H9 (cell line): ENCODE measurements at regions not wholly inside any gene's neighbourhood (a gene's known extent, or its start where the extent isn't known, plus 50 kb on each side); places are given as distances from the start of the nearest gene placed in this dataset.

Source experiments
- DNase-seq: peaks from one replicate; pipeline ENCODE4 v3.0.0-alpha.2; 2017
- H2AFZ ChIP-seq: one replicate; pipeline ENCODE4 v1.6.1; 2013; ENCODE audit warnings: mild to moderate bottlenecking, low read length, control low read depth, moderate library complexity
- H2AK5ac ChIP-seq: 2 replicates; pipeline ENCODE4 v1.6.1; 2013; ENCODE audit warnings: low read length, control low read depth, mixed read lengths; ENCODE audit not compliant: insufficient read length
- H2BK120ac ChIP-seq: one replicate; pipeline ENCODE4 v1.6.1; 2013; ENCODE audit warnings: low read depth, mild to moderate bottlenecking, low read length, control low read depth, inconsistent platforms; ENCODE audit not compliant: poor library complexity, severe bottlenecking
- H2BK12ac ChIP-seq: 2 replicates; pipeline ENCODE4 v1.6.1; 2013; ENCODE audit warnings: low read length, control low read depth, mixed read lengths, low read depth; ENCODE audit not compliant: insufficient read length
- H2BK15ac ChIP-seq: 2 replicates; pipeline ENCODE4 v1.6.1; 2013; ENCODE audit warnings: low read depth, low read length, control low read depth
- H2BK20ac ChIP-seq: one replicate; pipeline ENCODE4 v1.6.1; 2013; ENCODE audit warnings: low read depth, mild to moderate bottlenecking, low read length, control low read depth, inconsistent platforms; ENCODE audit not compliant: poor library complexity, severe bottlenecking
- H2BK5ac ChIP-seq: 2 replicates; pipeline ENCODE4 v1.6.1; 2013; ENCODE audit warnings: low read length, control low read depth, mixed read lengths; ENCODE audit not compliant: insufficient read length
- H3K14ac ChIP-seq: 2 replicates; pipeline ENCODE4 v1.6.1; 2013; ENCODE audit warnings: low read length, control low read depth; ENCODE audit not compliant: insufficient read depth
- H3K18ac ChIP-seq: 2 replicates; pipeline ENCODE4 v1.6.1; 2013; ENCODE audit warnings: low read depth, mild to moderate bottlenecking, mixed read lengths, low read length, control low read depth; ENCODE audit not compliant: insufficient read length
- H3K23ac ChIP-seq: 2 replicates; pipeline ENCODE4 v1.6.1; 2013; ENCODE audit warnings: low read length, control low read depth, mixed read lengths, low read depth; ENCODE audit not compliant: insufficient read length
- H3K23me2 ChIP-seq: 2 replicates; pipeline ENCODE4 v1.6.1; 2013; ENCODE audit warnings: low read depth, mild to moderate bottlenecking, mixed read lengths, low read length, control low read depth; ENCODE audit not compliant: insufficient read length, poor library complexity, severe bottlenecking
- H3K27ac ChIP-seq: 2 replicates; pipeline ENCODE4 v1.5.1; 2013; ENCODE audit warnings: low read length, control low read depth, mixed read lengths, low read depth; ENCODE audit not compliant: insufficient read length
- H3K27me3 ChIP-seq: 2 replicates; pipeline ENCODE4 v1.6.1; 2013; ENCODE audit warnings: low read length, control low read depth, inconsistent platforms; ENCODE audit not compliant: insufficient read depth
- H3K4ac ChIP-seq: 2 replicates; pipeline ENCODE4 v1.6.1; 2013; ENCODE audit warnings: low read depth, mild to moderate bottlenecking, control low read depth, inconsistent platforms, low read length, moderate library complexity
- H3K4me1 ChIP-seq: 2 replicates; pipeline ENCODE4 v1.6.1; 2013; ENCODE audit warnings: low read length, control low read depth, inconsistent platforms; ENCODE audit not compliant: insufficient read depth
- H3K4me2 ChIP-seq: 2 replicates; pipeline ENCODE4 v1.6.1; 2013; ENCODE audit warnings: low read length, control low read depth, mixed read lengths; ENCODE audit not compliant: insufficient read length, insufficient read depth
- H3K56ac ChIP-seq: 2 replicates; pipeline ENCODE4 v1.6.1; 2013; ENCODE audit warnings: low read depth, mild to moderate bottlenecking, mixed read lengths, low read length, control low read depth; ENCODE audit not compliant: insufficient read length
- H3K79me1 ChIP-seq: 2 replicates; pipeline ENCODE4 v1.6.1; 2013; ENCODE audit warnings: low read depth, mild to moderate bottlenecking, moderate library complexity, low read length, control low read depth, inconsistent platforms; ENCODE audit not compliant: insufficient read depth, poor library complexity, severe bottlenecking
- H3K79me2 ChIP-seq: 2 replicates; pipeline ENCODE4 v1.6.1; 2013; ENCODE audit warnings: low read length, control low read depth, inconsistent platforms; ENCODE audit not compliant: insufficient read depth
- H3K9ac ChIP-seq: 2 replicates; pipeline ENCODE4 v1.6.1; 2013; ENCODE audit warnings: low read length, control low read depth, mixed read lengths; ENCODE audit not compliant: insufficient read length; ENCODE audit errors: extremely low read depth
- H3K9me3 ChIP-seq: one replicate; pipeline ENCODE4 v1.6.1; 2013; ENCODE audit warnings: low read depth, low read length, inconsistent platforms; ENCODE audit not compliant: control insufficient read depth
- H3T11ph ChIP-seq: one replicate; pipeline ENCODE4 v1.6.1; 2013; ENCODE audit warnings: mild to moderate bottlenecking, low read length, control low read depth, inconsistent platforms
- H4K20me1 ChIP-seq: one replicate; pipeline ENCODE4 v1.6.1; 2013; ENCODE audit not compliant: control insufficient read depth, insufficient read length, insufficient read depth
- H4K5ac ChIP-seq: 2 replicates; pipeline ENCODE4 v1.6.1; 2013; ENCODE audit warnings: low read depth, mild to moderate bottlenecking, mixed read lengths, low read length, control low read depth; ENCODE audit not compliant: insufficient read length
- H4K8ac ChIP-seq: replicated peaks from 2 replicates; pipeline ENCODE4 v1.6.1; 2013; ENCODE audit warnings: low read length, control low read depth, mixed read lengths, low read depth; ENCODE audit not compliant: insufficient read length
- H4K91ac ChIP-seq: 2 replicates; pipeline ENCODE4 v1.6.1; 2013; ENCODE audit warnings: low read depth, mild to moderate bottlenecking, moderate library complexity, mixed read lengths, low read length, control low read depth; ENCODE audit not compliant: insufficient read length
- H3K27ac Mint-ChIP-seq, 3 experiments: 2 replicates in 2 of 3; 3 replicates in 1 of 3; pipeline ENCODE4 v1.8.0; 2020 to 2021; ENCODE audit warnings: mixed read lengths in 3 of 3, mild to moderate bottlenecking in 1 of 3, moderate library complexity in 1 of 3
- H3K27me3 Mint-ChIP-seq: 2 replicates; pipeline ENCODE4 v1.8.0; 2021; ENCODE audit warnings: low read depth, mild to moderate bottlenecking, moderate library complexity, mixed read lengths
- H3K36me3 Mint-ChIP-seq, 3 experiments: 2 replicates in 2 of 3; 3 replicates in 1 of 3; pipeline ENCODE4 v1.8.0; 2020 to 2021; ENCODE audit warnings: low read depth in 3 of 3, mixed read lengths in 3 of 3; ENCODE audit not compliant: insufficient read depth in 1 of 3
- H3K4me1 Mint-ChIP-seq, 2 experiments: 2 replicates each; pipeline ENCODE4 v1.8.0; 2020; ENCODE audit warnings: mixed read lengths in 2 of 2
- H3K4me3 Mint-ChIP-seq, 2 experiments: 2 replicates in 1 of 2; 3 replicates in 1 of 2; pipeline ENCODE4 v1.8.0; 2020 to 2021; ENCODE audit warnings: mild to moderate bottlenecking in 2 of 2, mixed read lengths in 2 of 2, moderate library complexity in 1 of 2
- H3K9me3 Mint-ChIP-seq, 2 experiments: 2 replicates in 1 of 2; 3 replicates in 1 of 2; pipeline ENCODE4 v1.8.0; 2020; ENCODE audit warnings: mild to moderate bottlenecking in 2 of 2, mixed read lengths in 2 of 2, moderate library complexity in 1 of 2
- CTCF ChIP-seq: fragments of 200-600 bp; sonication (generic); conservative IDR thresholded peaks from 3 replicates; pipeline ENCODE4 v1.8.0; 2021; ENCODE audit warnings: antibody characterized with exemption, mild to moderate bottlenecking
- WGBS: extraction: QIAGEN DNeasy Blood & Tissue Kit; methylation state at CpG from one replicate; pipeline ENCODE4 v1.1.7; 2013; ENCODE audit warnings: missing lambda C conversion rate, low lambda C conversion rate, mixed read lengths; ENCODE audit not compliant: insufficient read length; ENCODE audit errors: extremely low coverage; 5-methylcytosine and 5-hydroxymethylcytosine counted together

GRCh38 chrX:113675278-113675677 lies 834.6 kb upstream of the AMOT start:
- Histone ChIP-seq H3K14ac (no peak overlapping the region), H2BK20ac (no peak overlapping the region), H3K23me2 (no peaks in the 10 kb centered on the region), H4K91ac (no peak overlapping the region), H3K56ac (no peak overlapping the region), H2BK15ac (no peak overlapping the region), H3K4me1 (no peaks in the 10 kb centered on the region; the same call in 1 of the 2 replicates), H3K18ac (no peak overlapping the region), H2BK120ac (no peak overlapping the region), H4K5ac (no peak overlapping the region), H2BK5ac (no peak overlapping the region), H3K9me3 (no peaks in the 10 kb centered on the region), H2AK5ac (no peak overlapping the region), H3K4me2 (no peak overlapping the region), H3K23ac (no peak overlapping the region), H3K27me3 (no peaks in the 10 kb centered on the region), H3K4ac (no peak overlapping the region), H3K79me2 (no peaks in the 10 kb centered on the region; the same call in 1 of the 2 replicates), H4K8ac (no peak overlapping the region), H4K20me1 (no peaks in the 10 kb centered on the region), H3K27ac (no peak overlapping the region), H2BK12ac (no peak overlapping the region), H3K9ac (no peak overlapping the region), H3K79me1 (no peaks in the 10 kb centered on the region), H3T11ph (no peak overlapping the region), H2AFZ (no peak overlapping the region)
- Mint-ChIP-seq H3K4me3 (no peak overlapping the region), H3K27ac (no peak overlapping the region), H3K4me1 (peaks cover 25 to 33% of the 10 kb centered on the region in 2 experiments), H3K9me3 (no peaks in the 10 kb centered on the region), H3K36me3 (no peaks in the 10 kb centered on the region), H3K27me3 (no peaks in the 10 kb centered on the region)
- no CpG with 5 or more reads among the region's 1 CpG for WGBS
- TF ChIP-seq CTCF = no peak
- no peak for DNase-seq
